DOHH2 (cell line): ENCODE measurements at regions not wholly inside any gene's neighbourhood (a gene's known extent, or its start where the extent isn't known, plus 50 kb on each side); places are given as distances from the start of the nearest gene placed in this dataset.
"Not testable (repeated sequence)": the region's sequence is repeated elsewhere in the genome, so short reads cannot be mapped to it uniquely, and the experiment has no call there.

ENCODE experiments used
- EZH2phosphoT487 ChIP-seq: fragments of 200-600 bp; sonication (generic); IDR thresholded peaks from 2 replicates; pipeline ENCODE4 v1.6.1; 2017; ENCODE audit warnings: borderline replicate concordance, mild to moderate bottlenecking, antibody characterized with exemption, low read length, moderate library complexity, mixed read lengths
- TF ChIP-seq, protein P1 (sequence below): fragments of 200-600 bp; sonication (generic); IDR thresholded peaks from one replicate; pipeline ENCODE4 v1.5.1; 2014; ENCODE audit warnings: antibody characterized with exemption, mild to moderate bottlenecking, low read depth, low read length; ENCODE audit not compliant: poor library complexity, severe bottlenecking

DNA sequence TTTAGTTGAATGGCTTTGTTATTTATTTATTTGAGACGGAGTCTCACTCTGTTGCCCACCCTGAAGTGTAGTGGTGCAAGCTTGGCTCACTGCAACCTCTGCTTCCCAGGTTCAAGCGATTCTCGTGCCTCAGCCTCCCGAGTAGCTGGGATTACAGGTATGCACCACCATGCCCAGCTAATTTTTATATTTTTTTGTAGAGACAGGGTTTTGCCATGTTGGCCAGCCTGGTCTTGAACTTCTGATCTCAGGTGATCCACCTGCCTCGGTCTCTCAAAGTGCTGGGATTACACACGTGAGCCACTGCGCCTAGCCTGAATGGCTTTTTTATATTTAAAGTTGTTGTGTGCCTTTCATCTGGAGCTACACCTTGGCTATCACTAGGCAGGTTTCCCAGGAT lies 250.0 kb downstream of the GOLGA6L6 start:
- TF ChIP-seq, protein P1, sequence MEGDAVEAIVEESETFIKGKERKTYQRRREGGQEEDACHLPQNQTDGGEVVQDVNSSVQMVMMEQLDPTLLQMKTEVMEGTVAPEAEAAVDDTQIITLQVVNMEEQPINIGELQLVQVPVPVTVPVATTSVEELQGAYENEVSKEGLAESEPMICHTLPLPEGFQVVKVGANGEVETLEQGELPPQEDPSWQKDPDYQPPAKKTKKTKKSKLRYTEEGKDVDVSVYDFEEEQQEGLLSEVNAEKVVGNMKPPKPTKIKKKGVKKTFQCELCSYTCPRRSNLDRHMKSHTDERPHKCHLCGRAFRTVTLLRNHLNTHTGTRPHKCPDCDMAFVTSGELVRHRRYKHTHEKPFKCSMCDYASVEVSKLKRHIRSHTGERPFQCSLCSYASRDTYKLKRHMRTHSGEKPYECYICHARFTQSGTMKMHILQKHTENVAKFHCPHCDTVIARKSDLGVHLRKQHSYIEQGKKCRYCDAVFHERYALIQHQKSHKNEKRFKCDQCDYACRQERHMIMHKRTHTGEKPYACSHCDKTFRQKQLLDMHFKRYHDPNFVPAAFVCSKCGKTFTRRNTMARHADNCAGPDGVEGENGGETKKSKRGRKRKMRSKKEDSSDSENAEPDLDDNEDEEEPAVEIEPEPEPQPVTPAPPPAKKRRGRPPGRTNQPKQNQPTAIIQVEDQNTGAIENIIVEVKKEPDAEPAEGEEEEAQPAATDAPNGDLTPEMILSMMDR = not testable (repeated sequence)
- TF ChIP-seq EZH2phosphoT487 = not testable (repeated sequence)
